GM23338 (cell line): ENCODE measurements at regions not wholly inside any gene's neighbourhood (a gene's known extent, or its start where the extent isn't known, plus 50 kb on each side); places are given as distances from the start of the nearest gene placed in this dataset.

Experiments
- ATAC-seq: fragments of 200-7000 bp; cut with Tn5 transposase; 3 replicates; pipeline ENCODE4 v1.9.1; 2020
- DNase-seq: peaks from one replicate; pipeline ENCODE4 v3.0.0-alpha.2; 2015; ENCODE audit warnings: low spot score
- H2AFZ ChIP-seq: fragments of 200-600 bp; sonication (generic); 2 replicates; pipeline ENCODE4 v1.8.0; 2016; ENCODE audit warnings: antibody characterized with exemption, mild to moderate bottlenecking, moderate library complexity
- H3F3A ChIP-seq: fragments of 200-600 bp; sonication (generic); replicated peaks from 2 replicates; pipeline ENCODE4 v1.8.0; 2017; ENCODE audit warnings: antibody characterized with exemption, mixed run types, low read depth
- H3K27ac ChIP-seq: fragments of 200-600 bp; sonication (generic); 2 replicates; pipeline ENCODE4 v1.6.1; 2016; ENCODE audit warnings: low read depth
- H3K27me3 ChIP-seq: fragments of 200-600 bp; sonication (generic); 2 replicates; pipeline ENCODE4 v1.8.0; 2016; ENCODE audit warnings: mild to moderate bottlenecking, mixed run types, moderate library complexity; ENCODE audit not compliant: insufficient read depth
- H3K36me3 ChIP-seq: fragments of 200-600 bp; sonication (generic); 2 replicates; pipeline ENCODE4 v1.8.0; 2016; ENCODE audit warnings: mild to moderate bottlenecking; ENCODE audit not compliant: insufficient read depth
- H3K4me1 ChIP-seq: fragments of 200-600 bp; sonication (generic); 2 replicates; pipeline ENCODE4 v1.8.0; 2016; ENCODE audit warnings: mild to moderate bottlenecking, moderate library complexity; ENCODE audit not compliant: insufficient read depth
- H3K4me2 ChIP-seq: fragments of 200-600 bp; sonication (generic); 2 replicates; pipeline ENCODE4 v1.7.1; 2017; ENCODE audit warnings: mixed run types
- H3K4me3 ChIP-seq: fragments of 200-600 bp; sonication (generic); 2 replicates; pipeline ENCODE4 v1.6.1; 2016; ENCODE audit warnings: mixed run types
- H3K79me2 ChIP-seq: fragments of 200-600 bp; sonication (generic); replicated peaks from 2 replicates; pipeline ENCODE4 v1.8.0; 2017; ENCODE audit warnings: mild to moderate bottlenecking; ENCODE audit not compliant: insufficient read depth
- H3K9me2 ChIP-seq: fragments of 200-600 bp; sonication (generic); 2 replicates; pipeline ENCODE4 v1.8.0; 2017; ENCODE audit not compliant: insufficient read depth
- H4K20me1 ChIP-seq: fragments of 200-600 bp; sonication (generic); replicated peaks from 2 replicates; pipeline ENCODE4 v1.8.0; 2017; ENCODE audit warnings: mild to moderate bottlenecking; ENCODE audit not compliant: insufficient read depth
- H3K27ac Mint-ChIP-seq: 2 replicates; pipeline ENCODE4 v1.8.0; 2020; ENCODE audit warnings: inconsistent platforms, mild to moderate bottlenecking, moderate library complexity, mixed read lengths
- H3K27me3 Mint-ChIP-seq: 3 replicates; pipeline ENCODE4 v1.8.0; 2022; ENCODE audit warnings: low read depth, mild to moderate bottlenecking, moderate library complexity, mixed read lengths, inconsistent platforms; ENCODE audit not compliant: insufficient read depth, poor library complexity
- H3K36me3 Mint-ChIP-seq: 3 replicates; pipeline ENCODE4 v1.8.0; 2021; ENCODE audit warnings: low read depth, mild to moderate bottlenecking, inconsistent platforms, moderate library complexity, mixed read lengths
- H3K4me1 Mint-ChIP-seq: 3 replicates; pipeline ENCODE4 v1.8.0; 2020; ENCODE audit warnings: mild to moderate bottlenecking, inconsistent platforms, mixed read lengths
- H3K4me3 Mint-ChIP-seq: 3 replicates; pipeline ENCODE4 v1.8.0; 2021; ENCODE audit warnings: moderate library complexity, mild to moderate bottlenecking, inconsistent platforms, mixed read lengths
- H3K9me3 Mint-ChIP-seq: 3 replicates; pipeline ENCODE4 v1.8.0; 2020; ENCODE audit warnings: moderate library complexity, mild to moderate bottlenecking, inconsistent platforms, mixed read lengths
- CREB1 ChIP-seq: fragments of 250-450 bp; sonication (Bioruptor Pico); IDR thresholded peaks from 2 replicates; pipeline ENCODE4 v1.5.0; 2020; ENCODE audit warnings: low read depth, mild to moderate bottlenecking, moderate library complexity
- EZH2 ChIP-seq: fragments of 200-600 bp; sonication (generic); IDR thresholded peaks from one replicate; pipeline ENCODE4 v1.8.0; 2017; ENCODE audit warnings: antibody characterized with exemption, mild to moderate bottlenecking, low read depth; ENCODE audit not compliant: unreplicated experiment
- EZH2phosphoT487 ChIP-seq: fragments of 200-600 bp; sonication (generic); IDR thresholded peaks from one replicate; pipeline ENCODE4 v1.8.1; 2018; ENCODE audit warnings: antibody characterized with exemption; ENCODE audit not compliant: unreplicated experiment
- JUNB ChIP-seq: IDR thresholded peaks from one replicate; pipeline ENCODE4 v1.6.1; 2016; ENCODE audit warnings: antibody characterized with exemption; ENCODE audit not compliant: unreplicated experiment
- NANOG ChIP-seq: IDR thresholded peaks from 2 replicates; pipeline ENCODE4 v1.6.1; 2016; ENCODE audit warnings: antibody characterized with exemption, borderline replicate concordance
- POLR2AphosphoS5 ChIP-seq: IDR thresholded peaks from 2 replicates; pipeline ENCODE4 v1.6.1; 2016; ENCODE audit warnings: antibody characterized with exemption, low read depth
- STAT1 ChIP-seq: IDR thresholded peaks from one replicate; pipeline ENCODE4 v1.6.1; 2016; ENCODE audit warnings: antibody characterized with exemption; ENCODE audit not compliant: unreplicated experiment
- ZNF331 ChIP-seq: fragments of 250-450 bp; sonication (Bioruptor Pico); IDR thresholded peaks from 2 replicates; pipeline ENCODE4 v1.5.0; 2020; ENCODE audit warnings: low read depth, mild to moderate bottlenecking, moderate library complexity
- TF ChIP-seq, protein P1 (sequence below): IDR thresholded peaks from one replicate; pipeline ENCODE4 v1.6.1; 2018; ENCODE audit warnings: antibody characterized with exemption; ENCODE audit not compliant: unreplicated experiment

DNA sequence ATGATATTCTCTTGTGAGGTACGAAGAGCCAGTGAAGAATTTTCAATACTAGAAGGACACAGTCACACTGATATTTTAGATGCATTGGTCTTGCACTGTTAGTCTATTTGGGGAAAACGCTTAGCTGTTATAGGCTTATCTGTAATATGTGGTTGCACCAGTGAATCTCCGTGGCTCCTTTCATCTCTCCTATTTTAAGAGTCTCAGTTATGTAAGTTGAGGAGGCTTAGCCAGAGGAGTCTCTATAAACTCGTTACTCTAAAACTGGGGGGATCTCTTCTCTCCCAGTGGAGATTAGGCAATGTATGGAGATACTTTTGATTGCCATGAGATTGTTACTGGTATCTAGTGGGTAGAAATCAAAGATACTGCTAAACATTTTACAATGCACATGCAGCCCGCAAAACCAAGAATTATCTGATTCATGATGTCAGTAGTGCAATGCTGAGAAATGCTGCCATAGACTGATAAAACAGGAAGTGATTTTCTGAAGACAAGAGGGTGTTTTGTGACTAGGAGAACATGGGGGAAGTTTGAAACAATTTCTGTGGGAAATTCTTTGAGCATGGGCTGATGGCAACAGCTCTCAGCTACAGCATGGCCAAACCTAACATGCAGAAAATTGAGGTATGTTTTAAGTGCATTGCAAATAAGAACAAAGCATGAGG, 339.1 kb downstream of the SOX11 start:
- Mint-ChIP-seq H3K36me3 (no peaks in the 10 kb centered on the region), H3K4me3 (no peak overlapping the region), H3K27me3 (peaks cover 5% of the 10 kb centered on the region), H3K9me3 (peaks cover 69% of the 10 kb centered on the region), H3K27ac (no peak overlapping the region), H3K4me1 (no peaks in the 10 kb centered on the region)
- H3K9me2 ChIP-seq, result no peaks in the 10 kb centered on the region
- H3K4me1 ChIP-seq, result no peaks in the 10 kb centered on the region
- H4K20me1 ChIP-seq, result no peaks in the 10 kb centered on the region
- H3K79me2 ChIP-seq, result no peaks in the 10 kb centered on the region
- DNase-seq (no peak), ATAC-seq (no peak)
- no peaks in the 10 kb centered on the region for H3F3A ChIP-seq
- H3K36me3 ChIP-seq, result no peaks in the 10 kb centered on the region
- TF ChIP-seq POLR2AphosphoS5, result no peak
- no peak for TF ChIP-seq EZH2phosphoT487
- TF ChIP-seq JUNB, result no peak
- TF ChIP-seq, protein P1, sequence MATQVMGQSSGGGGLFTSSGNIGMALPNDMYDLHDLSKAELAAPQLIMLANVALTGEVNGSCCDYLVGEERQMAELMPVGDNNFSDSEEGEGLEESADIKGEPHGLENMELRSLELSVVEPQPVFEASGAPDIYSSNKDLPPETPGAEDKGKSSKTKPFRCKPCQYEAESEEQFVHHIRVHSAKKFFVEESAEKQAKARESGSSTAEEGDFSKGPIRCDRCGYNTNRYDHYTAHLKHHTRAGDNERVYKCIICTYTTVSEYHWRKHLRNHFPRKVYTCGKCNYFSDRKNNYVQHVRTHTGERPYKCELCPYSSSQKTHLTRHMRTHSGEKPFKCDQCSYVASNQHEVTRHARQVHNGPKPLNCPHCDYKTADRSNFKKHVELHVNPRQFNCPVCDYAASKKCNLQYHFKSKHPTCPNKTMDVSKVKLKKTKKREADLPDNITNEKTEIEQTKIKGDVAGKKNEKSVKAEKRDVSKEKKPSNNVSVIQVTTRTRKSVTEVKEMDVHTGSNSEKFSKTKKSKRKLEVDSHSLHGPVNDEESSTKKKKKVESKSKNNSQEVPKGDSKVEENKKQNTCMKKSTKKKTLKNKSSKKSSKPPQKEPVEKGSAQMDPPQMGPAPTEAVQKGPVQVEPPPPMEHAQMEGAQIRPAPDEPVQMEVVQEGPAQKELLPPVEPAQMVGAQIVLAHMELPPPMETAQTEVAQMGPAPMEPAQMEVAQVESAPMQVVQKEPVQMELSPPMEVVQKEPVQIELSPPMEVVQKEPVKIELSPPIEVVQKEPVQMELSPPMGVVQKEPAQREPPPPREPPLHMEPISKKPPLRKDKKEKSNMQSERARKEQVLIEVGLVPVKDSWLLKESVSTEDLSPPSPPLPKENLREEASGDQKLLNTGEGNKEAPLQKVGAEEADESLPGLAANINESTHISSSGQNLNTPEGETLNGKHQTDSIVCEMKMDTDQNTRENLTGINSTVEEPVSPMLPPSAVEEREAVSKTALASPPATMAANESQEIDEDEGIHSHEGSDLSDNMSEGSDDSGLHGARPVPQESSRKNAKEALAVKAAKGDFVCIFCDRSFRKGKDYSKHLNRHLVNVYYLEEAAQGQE, result no peak
- H3K4me2 ChIP-seq, result no peak overlapping the region
- no peak overlapping the region for H3K4me3 ChIP-seq
- no peak overlapping the region for H3K27ac ChIP-seq
- no peaks in the 10 kb centered on the region for H3K27me3 ChIP-seq
- no peak overlapping the region for H2AFZ ChIP-seq

GRCh38 chr2:6036211-6036610, 344.0 kb downstream of the SOX11 start:
- H3K27ac Mint-ChIP-seq, result no peak overlapping the region
- H3K27me3 ChIP-seq, result no peaks in the 10 kb centered on the region
- no peaks in the 10 kb centered on the region for H3K9me2 ChIP-seq
- H3K79me2 ChIP-seq, result no peaks in the 10 kb centered on the region
- DNase-seq (no peak), ATAC-seq (no peak)
- H3K27me3 Mint-ChIP-seq, result no peaks in the 10 kb centered on the region
- H3K36me3 Mint-ChIP-seq, result no peaks in the 10 kb centered on the region; the same call in 2 of the 3 replicates
- no peak overlapping the region for H3K4me3 ChIP-seq
- peaks cover 74% of the 10 kb centered on the region for H3K9me3 Mint-ChIP-seq
- no peak overlapping the region for H2AFZ ChIP-seq
- no peaks in the 10 kb centered on the region for H3K4me1 ChIP-seq
- H4K20me1 ChIP-seq, result no peaks in the 10 kb centered on the region
- H3K27ac ChIP-seq, result no peak overlapping the region
- no peaks in the 10 kb centered on the region for H3F3A ChIP-seq
- no peak overlapping the region for H3K4me3 Mint-ChIP-seq
- H3K4me1 Mint-ChIP-seq, result no peaks in the 10 kb centered on the region
- H3K36me3 ChIP-seq, result no peaks in the 10 kb centered on the region
- no peak overlapping the region for H3K4me2 ChIP-seq
- no peak for TF ChIP-seq ZNF331 (CRISPR knock-in tag)
- no peak for TF ChIP-seq STAT1
- TF ChIP-seq JUNB, result no peak
- TF ChIP-seq CREB1 (CRISPR knock-in tag), result no peak
- TF ChIP-seq EZH2, result no peak
- TF ChIP-seq NANOG, result no peak
- TF ChIP-seq, protein P1, result no peak
- no peak for TF ChIP-seq POLR2AphosphoS5
